Caco-2 (cell line): ENCODE measurements at regions not wholly inside any gene's neighbourhood (a gene's known extent, or its start where the extent isn't known, plus 50 kb on each side); places are given as distances from the start of the nearest gene placed in this dataset.

Experiments
- BruUV-seq: library from RNA; stranded (reverse); fragments of 400-500 nt; replicated peaks from 2 replicates; lab custom pipeline; 2021; lab: Mats Ljungman, UMichigan
- CTCF ChIA-PET: fragments of 300-600 bp; sonication (Branson Sonifier 250); formaldehyde crosslinking; loops from one replicate; lab custom pipeline; 2022; ENCODE audit warnings: antibody characterized with exemption; lab: Charles Lee
- POLR2A ChIA-PET: fragments of 300-600 bp; sonication (Branson Sonifier 250); formaldehyde crosslinking; loops from one replicate; lab custom pipeline; 2022; ENCODE audit warnings: antibody characterized with exemption; lab: Charles Lee
- DNase-seq, 2 experiments: peaks; one replicate each; pipeline versions ENCODE4 v3.0.0 to v3.0.0-alpha.2; 2020 to 2022
- H3K27me3 ChIP-seq: replicated peaks from 2 replicates; pipeline ENCODE4 v1.6.0; 2011; ENCODE audit warnings: low read length; ENCODE audit not compliant: control insufficient read depth, insufficient read depth
- H3K36me3 ChIP-seq: 2 replicates; pipeline ENCODE4 v1.5.1; 2011; ENCODE audit warnings: low read length; ENCODE audit not compliant: control insufficient read depth, insufficient read depth
- H3K4me1 ChIP-seq: fragments of 250-450 bp; sonication (Bioruptor Pico); 2 replicates; pipeline ENCODE4 v1.5.1; 2020; ENCODE audit warnings: mild to moderate bottlenecking
- H3K4me3 ChIP-seq: 2 replicates; pipeline ENCODE4 v1.5.1; 2011; ENCODE audit warnings: low read depth, mild to moderate bottlenecking, control low read depth, low read length
- H3K9me3 ChIP-seq: fragments of 250-450 bp; sonication (Bioruptor Pico); 2 replicates; pipeline ENCODE4 v1.5.1; 2020; ENCODE audit warnings: mild to moderate bottlenecking, moderate library complexity
- H3K27ac Mint-ChIP-seq: one replicate; pipeline ENCODE4 v1.8.0; 2022; ENCODE audit warnings: mixed read lengths; ENCODE audit not compliant: unreplicated experiment
- H3K27me3 Mint-ChIP-seq: one replicate; pipeline ENCODE4 v1.8.0; 2022; ENCODE audit warnings: mixed read lengths; ENCODE audit not compliant: insufficient read depth, unreplicated experiment
- H3K36me3 Mint-ChIP-seq: one replicate; pipeline ENCODE4 v1.8.0; 2022; ENCODE audit warnings: mild to moderate bottlenecking, mixed read lengths; ENCODE audit not compliant: insufficient read depth, unreplicated experiment
- H3K4me1 Mint-ChIP-seq: one replicate; pipeline ENCODE4 v1.8.0; 2022; ENCODE audit warnings: low read depth, mixed read lengths; ENCODE audit not compliant: unreplicated experiment
- H3K4me3 Mint-ChIP-seq: one replicate; pipeline ENCODE4 v1.8.0; 2022; ENCODE audit warnings: mild to moderate bottlenecking, moderate library complexity, mixed read lengths; ENCODE audit not compliant: unreplicated experiment
- H3K9me3 Mint-ChIP-seq: one replicate; pipeline ENCODE4 v1.8.0; 2022; ENCODE audit warnings: mixed read lengths; ENCODE audit not compliant: unreplicated experiment
- CTCF ChIP-seq, 2 experiments: fragments of 200-600 bp in 1 of 2; IDR thresholded peaks; 1 replicate in 1 of 2; 2 replicates in 1 of 2; pipeline versions ENCODE4 v1.5.1 to v1.8.0; 2011 to 2022; ENCODE audit warnings: antibody characterized with exemption in 1 of 2, control low read depth in 1 of 2, inconsistent platforms in 1 of 2, low read depth in 1 of 2, low read length in 1 of 2, mild to moderate bottlenecking in 1 of 2, moderate library complexity in 1 of 2; ENCODE audit not compliant: insufficient read depth in 1 of 2, severe bottlenecking in 1 of 2, unreplicated experiment in 1 of 2
- intact Hi-C: fragments of 100-400 bp; cut with micrococcal nuclease; formaldehyde crosslinking; loops from one replicate; pipeline ENCODE4 v1.10.0; 2022; ENCODE audit not compliant: unreplicated experiment

GRCh38 chr10:25694971-25695370 lies 239.1 kb upstream of the MYO3A start:
- no peak overlapping the region for H3K27ac Mint-ChIP-seq
- H3K27me3 Mint-ChIP-seq: peaks cover 13% of the 10 kb centered on the region
- intact Hi-C loops: no loop called here
- no peaks in the 10 kb centered on the region for H3K36me3 Mint-ChIP-seq
- H3K4me1 Mint-ChIP-seq: no peaks in the 10 kb centered on the region
- H3K9me3 Mint-ChIP-seq: no peaks in the 10 kb centered on the region
- Histone ChIP-seq H3K9me3 (no peaks in the 10 kb centered on the region), H3K4me1 (no peaks in the 10 kb centered on the region), H3K27me3 (no peaks in the 10 kb centered on the region), H3K36me3 (no peaks in the 10 kb centered on the region), H3K4me3 (no peak overlapping the region)
- no TSS peak for BruUV-seq
- TF ChIP-seq CTCF (IDR thresholded peaks at IDR 0.05; ENCODE audit: insufficient read depth in 1 of 2, low read depth in 1 of 2, low read length in 1 of 2, severe bottlenecking in 1 of 2, unreplicated experiment in 1 of 2): no peak
- H3K4me3 Mint-ChIP-seq: no peak overlapping the region
- ChIA-PET CTCF (no interaction called here), POLR2A (no interaction called here)
- no peak for DNase-seq

GRCh38 chr10:25695586-25695985 lies 238.4 kb upstream of the MYO3A start:
- H3K4me3 ChIP-seq: no peak overlapping the region
- no peaks in the 10 kb centered on the region for H3K4me1 ChIP-seq
- no peaks in the 10 kb centered on the region for H3K4me1 Mint-ChIP-seq
- CTCF ChIA-PET: no interaction called here
- no peak overlapping the region for H3K4me3 Mint-ChIP-seq
- intact Hi-C loops: no loop called here
- H3K9me3 Mint-ChIP-seq: no peaks in the 10 kb centered on the region
- no TSS peak for BruUV-seq
- no peak for DNase-seq
- POLR2A ChIA-PET: no interaction called here
- H3K27me3 ChIP-seq: no peaks in the 10 kb centered on the region
- H3K36me3 Mint-ChIP-seq: no peaks in the 10 kb centered on the region
- H3K36me3 ChIP-seq: no peaks in the 10 kb centered on the region
- H3K27me3 Mint-ChIP-seq: peaks cover 12% of the 10 kb centered on the region
- no peak overlapping the region for H3K27ac Mint-ChIP-seq
- no peak for TF ChIP-seq CTCF (IDR thresholded peaks at IDR 0.05; ENCODE audit: insufficient read depth in 1 of 2, low read depth in 1 of 2, low read length in 1 of 2, severe bottlenecking in 1 of 2, unreplicated experiment in 1 of 2)
- H3K9me3 ChIP-seq: no peaks in the 10 kb centered on the region

GRCh38 chr10:25696013-25696708 lies 237.9 kb upstream of the MYO3A start:
- Histone ChIP-seq H3K9me3 (no peaks in the 10 kb centered on the region), H3K27me3 (no peaks in the 10 kb centered on the region), H3K36me3 (no peaks in the 10 kb centered on the region), H3K4me3 (no peak overlapping the region), H3K4me1 (no peaks in the 10 kb centered on the region)
- no peaks in the 10 kb centered on the region for H3K36me3 Mint-ChIP-seq
- BruUV-seq: no TSS peak
- no peak overlapping the region for H3K27ac Mint-ChIP-seq
- ChIA-PET POLR2A (no interaction called here), CTCF (interaction anchor here (0.5 kb wide), 1 partner anchor 27 kb away, joined by 4 read pairs; no protein-coding TSS in a partner anchor)
- no peak overlapping the region for H3K4me3 Mint-ChIP-seq
- DNase-seq: peak in 1 of 2 experiments; percentile 33
- intact Hi-C loops: no loop called here
- H3K9me3 Mint-ChIP-seq: no peaks in the 10 kb centered on the region
- no peaks in the 10 kb centered on the region for H3K4me1 Mint-ChIP-seq
- peak; percentile 33 to 39 for TF ChIP-seq CTCF (IDR thresholded peaks at IDR 0.05; ENCODE audit: insufficient read depth in 1 of 2, low read depth in 1 of 2, low read length in 1 of 2, severe bottlenecking in 1 of 2, unreplicated experiment in 1 of 2)
- H3K27me3 Mint-ChIP-seq: peaks cover 11% of the 10 kb centered on the region
